ENCODE measurements at regions not wholly inside any gene's neighbourhood (a gene's known extent, or its start where the extent isn't known, plus 50 kb on each side); places are given as distances from the start of the nearest gene placed in this dataset.

DNA sequence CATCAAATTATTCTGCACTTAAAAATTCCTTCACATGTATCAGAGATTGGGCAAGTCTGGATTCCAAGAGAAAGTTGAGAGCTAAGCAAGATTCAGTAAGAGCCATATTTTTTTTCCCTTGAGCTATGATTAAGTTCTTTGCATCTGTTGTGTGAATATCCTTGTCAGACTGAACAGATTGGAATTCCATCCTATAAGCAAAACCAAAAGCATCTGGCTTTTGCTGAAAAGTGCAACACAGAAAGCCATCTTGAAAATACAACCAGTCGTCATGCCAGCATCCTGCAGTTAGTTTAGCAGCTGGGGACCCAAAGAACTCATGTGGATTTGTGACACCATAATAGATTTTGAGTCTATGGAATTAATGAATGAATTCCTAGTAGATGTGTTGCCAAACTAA lies 316.9 kb downstream of the MTRR start:
- TF ChIP-seq POLR2A (IDR thresholded peaks at IDR 0.05; ENCODE audit: low read length) (no peak), GATA1 (IDR thresholded peaks at IDR 0.05; ENCODE audit: low read depth, low read length) (no peak)
